ENCODE measurements at regions not wholly inside any gene's neighbourhood (a gene's known extent, or its start where the extent isn't known, plus 50 kb on each side); places are given as distances from the start of the nearest gene placed in this dataset.

GRCh38 chr4:31236020-31236638, 516.0 kb downstream of the PCDH7 start:
- no peaks in the 10 kb centered on the region for H3K27me3 ChIP-seq
- TF ChIP-seq POLR2A (IDR thresholded peaks at IDR 0.05) (no peak), CTCF (IDR thresholded peaks at IDR 0.05) (no peak)
- no peaks in the 10 kb centered on the region for H3K36me3 ChIP-seq (ENCODE audit: low read depth, missing control alignments)
- no peak for DNase-seq
- no peak overlapping the region for H3K27ac ChIP-seq
- H3K4me3 ChIP-seq = no peak overlapping the region
- H3K9me3 ChIP-seq = no peaks in the 10 kb centered on the region
- no peaks in the 10 kb centered on the region for H3K4me1 ChIP-seq
- intact Hi-C loops (cut with DNase I; ENCODE audit: low total_unique reads) = no loop called here
- 80 to 85% methylated on average over 5 of the region's 5 CpGs for WGBS, 2 donors

GRCh38 chr4:31236639-31237173, 516.5 kb downstream of the PCDH7 start:
- no peaks in the 10 kb centered on the region for H3K4me1 ChIP-seq

GRCh38 chr4:31237233-31237632, 517.1 kb downstream of the PCDH7 start:
- H3K4me1 ChIP-seq = no peaks in the 10 kb centered on the region
- intact Hi-C loops (cut with DNase I; ENCODE audit: low total_unique reads) = no loop called here
- TF ChIP-seq POLR2A (IDR thresholded peaks at IDR 0.05) = no peak
- no peak for TF ChIP-seq CTCF (IDR thresholded peaks at IDR 0.05)
- H3K9me3 ChIP-seq = no peaks in the 10 kb centered on the region
- H3K27me3 ChIP-seq = no peaks in the 10 kb centered on the region
- DNase-seq = no peak
- no peaks in the 10 kb centered on the region for H3K36me3 ChIP-seq (ENCODE audit: low read depth, missing control alignments)
- no peak overlapping the region for H3K4me3 ChIP-seq
- H3K27ac ChIP-seq = no peak overlapping the region

More at GRCh38 chr4:31236639-31237173, 516.5 kb downstream of the PCDH7 start:
- TF ChIP-seq CTCF (IDR thresholded peaks at IDR 0.05) (no peak), POLR2A (IDR thresholded peaks at IDR 0.05) (no peak)
- intact Hi-C loops (cut with DNase I; ENCODE audit: low total_unique reads) = no loop called here
- Histone ChIP-seq H3K9me3 (no peaks in the 10 kb centered on the region), H3K27ac (no peak overlapping the region), H3K4me3 (no peak overlapping the region), H3K27me3 (no peaks in the 10 kb centered on the region), H3K36me3 (ENCODE audit: low read depth, missing control alignments) (no peaks in the 10 kb centered on the region)
- WGBS, 2 donors = 83 to 84% methylated on average over 6 of the region's 6 CpGs
- DNase-seq = no peak

GRCh38 chr4:31239886-31240285, 519.7 kb downstream of the PCDH7 start:
- Histone ChIP-seq H3K27ac (no peak overlapping the region), H3K27me3 (no peaks in the 10 kb centered on the region), H3K4me1 (no peaks in the 10 kb centered on the region), H3K9me3 (no peaks in the 10 kb centered on the region), H3K4me3 (no peak overlapping the region), H3K36me3 (ENCODE audit: low read depth, missing control alignments) (no peaks in the 10 kb centered on the region)
- intact Hi-C loops (cut with DNase I; ENCODE audit: low total_unique reads) = no loop called here
- DNase-seq = no peak
- TF ChIP-seq POLR2A (IDR thresholded peaks at IDR 0.05) (no peak), CTCF (IDR thresholded peaks at IDR 0.05) (no peak)

- DNase-seq = no peak
- H3K4me1 ChIP-seq = no peaks in the 10 kb centered on the region
- no peaks in the 10 kb centered on the region for H3K9me3 ChIP-seq
- H3K36me3 ChIP-seq (ENCODE audit: low read depth, missing control alignments) = no peaks in the 10 kb centered on the region
- TF ChIP-seq POLR2A (IDR thresholded peaks at IDR 0.05) (no peak), CTCF (IDR thresholded peaks at IDR 0.05) (no peak)
- H3K4me3 ChIP-seq = no peak overlapping the region
- WGBS, 2 donors = 80 to 95% methylated on average over 1 of the region's 1 CpG
- intact Hi-C loops (cut with DNase I; ENCODE audit: low total_unique reads) = no loop called here
- no peaks in the 10 kb centered on the region for H3K27me3 ChIP-seq
- H3K27ac ChIP-seq = no peak overlapping the region
Measured at GRCh38 chr4:31241504-31242106, 521.4 kb downstream of the PCDH7 start.
